GM21423 (cell line): ENCODE measurements at regions not wholly inside any gene's neighbourhood (a gene's known extent, or its start where the extent isn't known, plus 50 kb on each side); places are given as distances from the start of the nearest gene placed in this dataset.
A peak's percentile ranks its signal among the peaks of the same experiment; 100 is the strongest.
"Not testable (repeated sequence)": the region's sequence is repeated elsewhere in the genome, so short reads cannot be mapped to it uniquely, and the experiment has no call there.

Source experiments
- ATAC-seq: cut with Tn5 transposase; IDR thresholded peaks from one replicate; pipeline ENCODE4 v1.9.1; 2021; ENCODE audit warnings: mild to moderate bottlenecking, moderate library complexity; ENCODE audit not compliant: unreplicated experiment

DNA sequence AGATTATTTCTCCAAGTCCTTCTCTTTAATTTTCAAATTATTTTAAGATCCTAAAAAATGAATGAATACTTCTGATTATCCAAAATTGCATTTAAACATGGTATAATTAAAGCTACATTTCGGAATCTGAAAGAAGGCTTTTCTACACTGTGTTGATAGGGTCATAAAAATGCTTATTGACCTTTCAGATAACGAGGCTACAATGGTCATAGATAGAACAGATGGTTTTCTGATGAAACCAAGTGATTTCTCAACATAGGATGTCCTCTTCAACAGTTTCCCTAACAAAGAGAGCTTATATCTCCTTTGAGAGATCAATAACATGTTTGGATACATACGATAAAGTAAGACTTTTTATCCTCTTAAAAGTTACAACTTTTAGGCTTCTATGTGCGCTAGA is 201.1 kb downstream of the PTH2R start:
- no peak for ATAC-seq

DNA sequence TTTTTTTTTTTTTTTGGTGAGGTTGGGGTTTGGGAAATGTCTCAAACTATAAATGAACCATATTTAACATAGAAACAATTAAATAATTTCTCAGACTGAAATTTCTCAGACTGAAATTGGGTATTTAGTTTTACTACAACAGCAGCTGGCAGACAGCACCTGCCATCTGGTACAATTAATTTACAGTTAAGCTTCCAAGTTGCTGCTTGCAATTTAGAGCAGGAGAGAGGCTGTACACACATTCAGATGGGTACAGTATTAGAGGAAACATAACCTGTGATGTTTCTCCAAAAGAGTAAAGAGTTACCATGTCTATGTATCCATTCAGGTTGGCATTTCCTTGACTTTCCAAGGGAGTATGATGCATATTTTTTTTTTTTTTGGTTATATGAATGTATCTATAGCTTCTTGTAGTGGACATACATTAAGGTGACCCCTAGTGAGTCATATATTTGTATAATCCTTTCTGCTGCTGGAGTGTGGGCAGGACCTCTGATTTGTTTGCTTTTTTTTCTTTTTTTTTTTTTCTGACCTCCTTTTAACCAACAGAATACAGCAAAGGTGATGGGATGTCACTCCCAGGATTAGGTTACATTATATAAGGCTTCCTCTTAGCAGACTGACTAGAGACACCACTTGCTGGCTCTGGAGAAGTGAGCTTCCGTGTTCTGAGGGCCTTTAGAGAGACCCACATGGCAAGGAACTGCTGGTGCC is 201.7 kb downstream of the PTH2R start:
- ATAC-seq: no peak

DNA sequence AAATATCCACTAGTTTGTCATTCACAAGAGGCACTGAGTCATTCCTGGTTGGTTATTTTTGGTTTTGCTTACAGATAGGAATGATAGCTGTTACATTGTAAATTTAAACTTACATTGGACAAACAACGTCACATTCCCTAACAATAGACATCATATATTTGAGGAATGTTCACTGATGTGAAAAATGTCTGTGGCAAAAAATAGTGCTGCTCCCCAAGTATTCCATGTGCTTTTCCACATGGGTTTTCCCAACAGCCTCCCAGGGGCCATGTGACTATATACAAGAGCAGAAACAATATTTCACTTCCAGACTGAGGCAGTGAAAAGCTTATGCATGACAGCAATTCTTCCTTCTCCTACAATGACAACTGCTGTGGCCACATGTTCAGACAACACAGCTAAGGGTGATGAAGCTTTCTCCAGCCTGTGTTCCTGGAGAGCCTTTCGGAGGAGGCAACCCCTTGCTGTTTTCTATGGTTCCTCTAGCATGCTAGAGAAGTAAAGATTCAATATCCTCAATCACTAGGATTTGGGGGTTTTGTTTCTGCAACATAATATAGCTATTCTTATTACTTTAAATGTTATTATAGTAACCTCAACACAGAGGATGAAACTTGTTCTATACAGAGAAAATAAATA is 202.7 kb downstream of the PTH2R start:
- ATAC-seq: no peak

DNA sequence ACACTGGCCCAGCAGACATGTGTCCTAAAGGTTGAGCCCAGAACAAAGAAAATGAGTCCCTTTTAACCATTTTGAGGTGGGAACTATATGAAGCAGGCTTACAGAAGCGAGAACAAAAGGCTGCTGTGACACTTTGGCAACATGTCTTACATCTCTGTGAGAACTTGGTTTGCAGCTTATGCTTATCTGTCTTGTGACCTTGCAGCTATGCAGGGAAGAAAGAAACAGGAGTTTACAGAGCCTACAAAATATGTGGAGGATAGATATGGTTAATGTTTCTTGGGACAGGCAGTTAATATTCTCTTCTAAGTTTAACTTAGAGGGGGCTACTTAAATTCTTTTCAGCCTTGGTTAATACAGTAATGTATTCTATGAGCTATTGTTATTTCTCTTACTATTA is 209.1 kb downstream of the PTH2R start:
- ATAC-seq: not testable (repeated sequence)

DNA sequence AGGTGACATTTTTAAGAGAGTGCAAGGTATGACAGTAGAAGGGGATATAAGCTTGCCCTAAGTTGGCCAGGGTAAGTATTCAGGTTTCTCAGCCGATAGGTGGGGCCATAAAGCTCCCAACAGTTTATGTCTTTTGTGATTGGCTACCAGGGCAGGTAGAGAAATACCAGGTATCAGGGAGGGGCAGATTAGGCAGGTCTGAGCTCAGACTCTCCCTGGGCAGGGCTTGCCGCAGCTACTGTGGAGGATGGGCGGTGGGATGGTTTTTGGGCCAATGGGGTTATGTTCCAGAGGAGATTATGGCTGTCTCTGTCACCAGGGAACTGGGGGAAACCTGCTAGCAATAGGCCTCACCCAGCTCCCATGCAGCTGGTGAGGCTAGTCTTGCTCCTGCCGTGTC is 211.6 kb downstream of the PTH2R start:
- no peak for ATAC-seq

DNA sequence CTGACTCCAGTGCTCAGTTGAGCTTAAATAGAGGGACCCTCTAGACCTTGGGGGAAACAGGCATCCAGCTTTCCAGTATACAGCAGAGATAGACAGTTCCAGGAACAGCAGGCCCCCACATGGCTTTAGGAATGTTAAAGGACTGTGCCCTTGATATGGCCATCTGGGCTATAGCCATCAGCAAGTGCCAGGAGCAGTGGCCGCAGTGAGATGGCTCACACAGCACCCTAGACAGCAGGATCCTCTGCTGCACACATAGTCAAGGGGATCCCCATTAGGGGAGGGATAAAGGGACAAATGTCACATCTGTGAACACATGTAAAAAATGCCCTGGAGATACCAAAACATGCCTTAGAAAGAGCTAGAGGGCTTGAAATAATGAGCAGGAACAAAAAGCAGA is 213.4 kb downstream of the PTH2R start:
- ATAC-seq: no peak

DNA sequence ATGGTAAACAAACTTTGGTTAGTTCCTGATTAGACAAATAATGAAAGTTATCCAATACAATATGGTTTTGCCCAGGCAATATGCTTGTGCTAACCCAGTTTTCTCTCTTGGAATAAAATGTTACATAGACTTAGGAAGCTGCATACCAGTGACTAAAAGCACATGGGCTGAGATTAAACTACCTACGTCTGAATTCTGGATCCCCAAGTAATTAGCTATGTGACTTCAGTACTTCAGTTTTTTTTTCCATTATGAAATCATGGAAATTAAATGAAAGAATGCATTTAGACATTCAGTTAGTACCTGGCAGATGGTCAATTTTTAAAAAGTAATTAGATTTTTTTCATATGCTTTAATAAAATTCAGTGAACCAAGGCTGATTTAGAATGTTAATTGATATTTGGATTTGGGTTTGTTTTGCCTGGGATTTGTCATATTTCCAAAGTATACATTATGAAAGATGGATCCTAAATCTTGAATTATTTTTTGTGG is 213.9 kb downstream of the PTH2R start:
- no peak for ATAC-seq

DNA sequence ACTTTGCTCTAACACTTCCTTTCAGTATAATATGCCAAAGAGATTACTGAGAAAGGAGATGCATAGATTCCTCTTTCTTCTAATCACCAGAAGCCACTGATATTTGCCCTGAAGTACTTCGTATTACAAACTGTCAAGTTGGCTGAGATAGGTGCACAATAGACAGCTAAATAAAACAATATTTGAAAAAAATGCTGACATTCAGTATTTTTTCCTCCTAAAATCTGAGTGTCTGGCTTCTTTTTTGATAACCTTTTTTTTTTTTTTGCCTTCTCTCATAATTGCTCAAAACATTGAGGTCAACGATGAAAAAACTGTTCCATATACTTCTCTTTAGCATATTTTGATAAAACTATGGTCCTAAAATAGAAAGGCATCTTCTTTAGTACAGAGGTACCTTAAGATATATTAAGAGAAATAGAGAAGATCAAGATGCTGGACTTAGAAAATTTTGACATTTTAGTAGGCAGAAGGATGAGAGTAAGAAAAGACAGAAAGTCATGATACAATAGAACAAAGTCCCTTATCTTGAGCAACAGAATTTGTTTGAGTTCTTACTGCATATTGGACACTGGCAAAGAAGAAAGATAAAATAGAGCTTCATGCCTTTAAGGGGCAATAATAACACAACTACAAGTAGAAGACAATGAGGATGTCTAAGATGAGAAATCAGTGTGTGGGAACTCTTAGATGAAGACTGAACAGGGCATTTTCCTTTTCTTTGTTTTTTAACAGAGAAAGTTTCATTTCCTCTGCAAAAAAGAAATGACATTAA is 220.7 kb downstream of the PTH2R start:
- no peak for ATAC-seq

DNA sequence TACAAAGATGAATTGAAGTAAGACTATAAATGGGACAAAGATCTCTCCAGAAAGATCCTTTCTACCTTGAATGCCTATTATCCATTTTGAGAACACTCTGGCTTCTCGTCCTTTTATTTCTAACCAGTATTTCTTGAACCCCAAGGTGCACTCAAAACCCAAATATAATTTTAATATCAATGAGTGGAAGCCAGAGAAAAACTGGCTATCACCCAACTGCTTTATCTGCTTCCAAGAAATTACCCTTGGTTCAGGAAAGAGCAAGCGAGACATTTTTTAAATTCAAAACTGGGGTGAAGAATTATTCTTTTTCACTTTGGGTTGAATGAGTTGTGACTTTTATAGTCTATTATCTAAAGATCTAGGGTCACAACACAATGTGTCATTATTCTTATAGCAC is 221.3 kb downstream of the PTH2R start:
- ATAC-seq: no peak

DNA sequence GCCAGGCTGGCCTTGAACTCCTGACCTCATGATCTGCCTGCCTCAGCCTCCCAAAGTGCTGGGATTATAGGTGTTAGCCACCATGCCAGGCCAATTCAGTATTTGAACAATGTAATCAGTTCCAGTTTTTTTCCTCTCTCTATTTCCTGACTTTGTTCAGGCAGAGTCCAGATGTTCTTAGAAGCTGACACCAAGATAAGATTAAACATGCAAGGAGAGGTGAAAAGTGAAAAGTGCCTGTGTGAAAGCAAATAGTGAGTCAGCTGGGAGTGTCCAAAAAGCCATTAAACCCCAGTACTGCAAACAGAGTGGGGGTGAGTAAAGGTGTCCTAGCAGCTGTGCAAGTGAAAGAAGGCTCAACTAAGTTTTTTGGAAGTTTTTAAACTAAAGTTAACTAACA is 231.5 kb downstream of the PTH2R start:
- ATAC-seq: peak; percentile 71

DNA sequence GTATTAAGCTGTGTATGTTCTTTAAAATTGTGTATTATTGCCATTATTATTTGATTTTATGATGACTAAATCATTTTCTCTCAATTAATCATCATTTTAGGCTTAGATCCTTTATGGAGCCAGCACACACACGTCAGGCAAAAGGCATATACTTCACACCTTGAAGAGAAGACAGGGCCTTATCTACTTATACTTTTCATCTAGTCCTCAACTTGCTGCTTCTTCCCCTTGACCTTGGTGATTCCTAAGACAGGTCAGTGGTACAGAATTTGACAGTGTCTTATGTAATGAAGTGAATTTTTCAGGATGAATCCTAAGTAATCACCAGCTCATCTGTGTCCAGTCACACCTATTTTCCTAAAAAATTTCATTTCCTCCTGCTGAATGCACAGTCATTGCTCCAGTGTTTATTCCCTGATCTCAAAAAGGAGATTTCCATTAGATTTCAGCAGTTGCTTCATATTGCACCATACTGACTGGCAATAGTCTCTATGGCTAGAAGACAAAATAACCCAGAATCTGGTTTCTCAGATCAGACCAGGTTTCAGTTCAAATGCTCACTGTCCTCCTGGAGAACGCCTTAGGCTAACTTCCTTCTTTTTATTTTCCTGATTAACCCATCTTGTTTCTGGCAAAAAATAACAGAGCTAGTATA is 235.7 kb downstream of the PTH2R start:
- no peak for ATAC-seq

DNA sequence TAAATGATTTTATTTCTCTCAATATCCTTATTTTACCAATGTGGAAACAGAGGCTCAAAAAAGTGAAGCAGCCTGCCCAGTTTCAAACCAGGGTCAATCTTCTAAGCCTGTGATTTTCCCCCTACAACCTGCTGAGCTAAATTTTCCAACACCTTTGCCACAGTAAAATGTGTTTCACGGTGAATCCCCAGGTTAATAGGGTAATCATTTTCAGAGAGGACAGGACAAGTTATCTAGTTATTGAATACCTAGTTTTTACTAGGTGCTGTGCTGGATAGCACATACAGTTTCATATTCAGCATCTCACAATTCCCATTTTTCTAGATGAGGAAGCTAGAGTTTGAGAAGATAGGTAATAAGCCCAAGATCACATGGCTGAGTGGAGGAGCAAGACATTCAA is 236.6 kb downstream of the PTH2R start:
- peak; percentile 58 for ATAC-seq

DNA sequence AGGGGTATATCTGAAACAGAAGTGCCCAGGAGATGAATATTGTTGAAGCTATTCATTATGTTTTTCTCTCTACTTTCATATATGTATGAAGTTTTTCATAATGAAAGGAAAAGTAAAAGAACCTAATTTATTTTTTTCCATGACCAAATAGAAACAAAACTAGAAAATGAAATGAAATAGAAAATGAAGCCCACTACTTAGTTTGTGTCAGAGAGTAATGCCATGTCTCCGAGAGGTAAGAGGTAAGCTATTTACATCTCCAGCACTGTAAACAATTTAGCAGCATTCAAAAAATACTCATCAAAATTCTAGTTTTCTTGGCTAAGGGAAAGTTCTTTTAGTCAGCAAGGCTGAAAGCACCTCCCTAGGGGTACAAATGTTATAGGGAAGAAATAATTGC is 238.6 kb downstream of the PTH2R start:
- no peak for ATAC-seq

DNA sequence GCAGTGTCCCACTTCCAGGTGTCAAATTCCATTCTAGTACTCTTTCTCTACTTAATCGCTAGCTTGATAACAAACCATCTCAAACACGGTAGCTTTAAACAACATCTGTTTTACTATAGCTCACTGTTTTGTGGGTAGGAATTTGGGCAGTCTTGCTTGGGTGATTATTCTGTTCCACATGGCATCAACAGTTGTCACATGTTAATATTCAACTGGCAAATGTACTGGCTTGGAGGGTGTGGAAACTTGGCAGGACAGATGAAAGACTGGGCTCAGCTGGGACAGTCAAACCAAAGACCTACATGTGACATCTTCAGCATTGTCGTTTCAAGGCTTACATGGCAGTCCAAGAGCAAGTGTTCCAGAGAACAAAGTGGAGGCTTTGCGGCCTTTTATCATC is 241.8 kb downstream of the PTH2R start:
- ATAC-seq: no peak

DNA sequence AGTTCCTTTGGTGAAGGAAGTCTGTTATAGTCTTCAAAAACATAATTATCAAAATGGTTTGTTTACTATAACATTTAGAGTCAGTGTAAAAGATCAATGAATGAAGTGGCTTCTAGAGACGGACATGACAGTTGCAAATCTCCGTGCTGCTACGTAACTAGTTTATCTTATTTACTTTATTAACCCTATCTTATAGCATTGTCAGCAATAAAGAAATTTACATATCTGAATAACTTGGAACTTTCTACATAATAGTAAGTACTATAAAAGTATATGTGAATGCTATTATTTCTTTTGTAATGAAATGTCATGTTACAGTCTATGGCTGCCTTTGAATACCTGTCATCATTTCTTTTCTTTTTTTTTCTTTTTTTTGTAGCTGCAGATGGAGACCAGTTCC is 246.8 kb downstream of the PTH2R start:
- no peak for ATAC-seq

DNA sequence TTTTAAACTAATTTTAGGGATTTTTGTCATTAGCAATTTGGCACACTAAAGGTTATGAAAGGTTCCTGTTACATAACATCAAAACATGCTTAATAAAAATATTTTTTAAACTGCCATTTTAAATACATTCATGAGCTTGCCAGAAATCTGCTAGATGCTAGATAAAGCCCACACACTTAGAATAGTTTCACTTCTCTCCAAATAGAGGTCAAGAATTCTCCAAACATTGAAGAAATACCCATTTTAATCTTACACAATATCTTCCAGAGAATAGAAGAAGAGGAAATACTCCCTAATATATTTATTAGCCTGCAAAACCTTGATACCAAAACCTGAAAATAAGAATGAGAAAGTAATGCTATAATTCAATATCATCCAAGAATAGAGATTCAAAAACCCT is 247.5 kb downstream of the PTH2R start:
- ATAC-seq: no peak

DNA sequence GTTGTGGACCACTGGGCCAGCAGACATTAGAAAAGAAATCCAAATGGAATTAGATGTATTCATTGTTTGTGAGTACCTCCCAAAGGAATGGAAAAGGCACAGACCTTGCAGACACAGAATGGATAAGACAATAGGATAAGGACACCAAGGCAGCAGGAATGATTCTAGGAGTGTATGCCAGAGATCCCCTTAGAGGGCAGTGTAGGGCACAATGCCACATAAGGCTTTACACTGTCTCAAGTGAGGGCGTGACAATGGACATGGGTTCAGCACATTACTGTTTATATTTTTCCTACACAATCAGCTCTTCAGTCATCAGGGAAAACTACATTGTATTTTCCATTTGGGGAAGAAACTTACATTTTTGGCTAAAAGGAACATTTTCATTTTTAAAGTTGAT is 250.9 kb downstream of the PTH2R start:
- no peak for ATAC-seq

DNA sequence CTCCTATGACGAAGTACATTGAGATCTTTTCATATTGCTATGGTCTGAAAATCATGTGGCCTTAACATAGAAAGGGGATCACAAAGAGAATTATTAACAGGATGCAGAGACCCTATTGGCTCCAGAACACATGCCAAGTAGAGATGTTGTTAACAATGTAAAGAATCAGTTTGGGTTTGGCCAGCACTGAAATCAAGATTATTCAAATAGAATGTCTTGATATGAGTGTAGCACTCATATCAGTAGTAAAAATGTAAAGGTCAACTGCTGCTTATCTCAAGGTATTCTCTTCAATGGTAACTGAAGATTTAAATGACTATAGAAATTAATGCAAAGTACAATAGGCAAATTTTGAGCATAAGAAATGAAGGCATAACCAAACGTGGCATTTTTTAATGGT is 262.8 kb downstream of the PTH2R start:
- no peak for ATAC-seq

DNA sequence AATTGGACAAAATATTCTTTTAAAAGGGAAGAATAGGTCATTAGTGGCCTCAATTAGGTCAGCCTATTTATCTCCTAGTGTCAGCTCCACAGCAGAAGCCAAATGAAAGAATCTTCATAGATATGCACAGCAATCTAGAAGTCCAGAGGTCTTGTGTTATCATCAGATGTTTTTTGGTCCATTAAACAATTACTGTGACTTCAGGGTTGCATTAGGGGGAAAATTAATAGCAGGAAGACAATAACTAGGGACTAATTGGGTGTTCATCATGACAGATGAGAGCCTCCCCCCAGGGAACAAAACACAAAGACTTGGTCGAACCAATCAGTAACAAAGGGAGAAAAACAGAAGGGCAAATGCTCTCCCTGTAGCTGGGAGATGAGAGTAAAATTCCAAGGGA is 264.7 kb downstream of the PTH2R start:
- no peak for ATAC-seq

DNA sequence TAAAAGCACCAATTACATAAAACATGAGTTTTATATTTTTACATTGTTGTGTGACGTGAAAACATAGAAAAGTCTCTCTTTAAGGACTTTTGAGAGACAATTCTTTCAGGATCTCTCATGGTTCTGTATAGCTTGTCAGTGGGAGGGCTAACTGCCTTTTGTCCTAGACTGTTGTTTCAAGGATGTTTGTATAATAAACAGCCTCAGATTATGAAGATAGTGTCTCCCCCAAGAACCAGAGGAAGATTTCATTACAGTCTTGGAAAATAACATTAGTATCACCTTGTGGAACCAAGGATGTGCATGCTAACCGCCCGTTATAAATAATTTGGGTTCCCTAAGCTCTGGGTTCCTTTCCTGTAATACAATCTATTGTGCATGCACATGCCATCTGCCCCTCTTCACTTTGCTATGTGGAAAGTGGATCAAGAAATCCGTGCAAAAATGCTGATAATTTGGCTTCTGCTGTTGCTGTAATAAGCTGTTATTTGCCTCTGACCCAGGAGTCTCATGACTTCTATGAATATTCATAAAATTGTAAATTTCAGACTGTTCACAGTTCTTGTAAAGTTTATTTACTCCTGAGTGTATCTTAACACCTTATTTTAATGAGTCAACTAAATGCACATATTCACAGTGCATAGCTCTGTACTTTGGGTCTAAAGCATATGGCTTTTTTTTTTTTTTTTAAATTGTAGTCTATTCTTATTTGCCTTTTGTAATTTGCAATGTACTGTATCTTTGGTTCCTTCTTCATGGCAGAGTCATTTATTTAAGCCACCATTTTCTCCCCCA is 265.5 kb downstream of the PTH2R start:
- no peak for ATAC-seq

DNA sequence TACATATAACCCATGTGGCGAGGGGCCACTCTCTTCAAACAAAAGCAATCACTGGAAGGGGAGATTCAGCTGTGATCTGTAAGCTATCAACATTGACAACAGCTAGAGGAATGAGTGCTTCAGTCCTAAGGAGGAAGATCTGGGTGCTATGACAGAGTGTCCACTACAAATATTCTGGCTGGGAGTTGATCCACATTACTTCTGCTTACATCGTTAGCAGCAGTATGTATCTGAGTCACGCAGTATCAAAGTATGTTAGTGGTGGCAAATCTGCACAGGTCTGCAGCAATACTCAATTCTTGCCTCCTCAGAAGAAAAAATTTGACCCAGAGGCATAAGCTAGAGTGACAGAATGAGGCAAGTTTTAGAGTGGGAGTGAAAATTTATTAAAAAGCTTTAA is 267.0 kb downstream of the PTH2R start:
- no peak for ATAC-seq
